ENCODE measurements at regions not wholly inside any gene's neighbourhood (a gene's known extent, or its start where the extent isn't known, plus 50 kb on each side); places are given as distances from the start of the nearest gene placed in this dataset.

DNA sequence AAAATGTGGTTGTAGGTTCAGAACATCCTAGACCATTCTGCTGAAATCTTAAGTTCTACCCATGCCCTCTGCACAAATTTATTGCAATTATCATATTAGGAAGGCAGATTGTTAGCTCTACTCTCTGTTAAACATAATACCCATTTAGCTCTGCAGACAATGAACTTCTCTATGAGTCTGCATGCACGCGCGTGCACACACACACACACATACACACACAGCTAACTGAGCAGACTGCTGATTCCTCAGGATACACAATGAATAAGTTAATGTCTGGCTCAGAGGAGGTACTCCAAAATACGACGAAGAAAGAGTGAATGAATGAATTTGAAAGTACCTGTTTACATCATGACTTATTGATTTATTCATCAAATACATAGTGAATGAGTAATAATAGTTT lies 276.2 kb upstream of the SORCS1 start:
- Mint-ChIP-seq H3K4me1 (no peaks in the 10 kb centered on the region), H3K27me3 (no peaks in the 10 kb centered on the region), H3K4me3 (no peak overlapping the region), H3K36me3 (ENCODE audit: low read depth) (no peaks in the 10 kb centered on the region), H3K9me3 (no peaks in the 10 kb centered on the region), H3K27ac (no peak overlapping the region)
- intact Hi-C loops (cut with micrococcal nuclease) = no loop called here
- no peak for DNase-seq

DNA sequence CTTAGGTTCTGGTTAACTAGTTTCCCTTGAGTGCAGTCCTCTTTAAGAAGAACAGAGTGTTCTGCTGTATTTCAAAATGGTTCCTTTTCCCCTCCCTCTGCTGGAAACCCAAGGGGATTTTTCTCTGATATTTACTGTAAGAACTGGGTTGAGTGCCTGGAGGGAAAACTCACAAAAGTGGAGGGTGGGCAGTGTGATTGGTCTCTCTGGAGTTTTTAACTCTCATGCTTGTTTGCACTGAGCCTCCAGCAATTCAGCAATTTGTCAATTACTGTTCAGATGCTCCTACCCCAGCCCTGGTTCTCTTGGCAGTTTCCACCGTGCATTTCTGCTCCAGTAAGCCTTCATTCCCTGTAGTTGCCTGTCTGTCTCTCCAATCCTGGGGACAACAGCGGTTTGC lies 273.4 kb upstream of the SORCS1 start:
- no peak for DNase-seq
- Mint-ChIP-seq H3K9me3 (no peaks in the 10 kb centered on the region), H3K27ac (no peak overlapping the region), H3K4me1 (no peaks in the 10 kb centered on the region), H3K27me3 (no peaks in the 10 kb centered on the region), H3K36me3 (ENCODE audit: low read depth) (no peaks in the 10 kb centered on the region), H3K4me3 (no peak overlapping the region)
- intact Hi-C loops (cut with micrococcal nuclease) = no loop called here

DNA sequence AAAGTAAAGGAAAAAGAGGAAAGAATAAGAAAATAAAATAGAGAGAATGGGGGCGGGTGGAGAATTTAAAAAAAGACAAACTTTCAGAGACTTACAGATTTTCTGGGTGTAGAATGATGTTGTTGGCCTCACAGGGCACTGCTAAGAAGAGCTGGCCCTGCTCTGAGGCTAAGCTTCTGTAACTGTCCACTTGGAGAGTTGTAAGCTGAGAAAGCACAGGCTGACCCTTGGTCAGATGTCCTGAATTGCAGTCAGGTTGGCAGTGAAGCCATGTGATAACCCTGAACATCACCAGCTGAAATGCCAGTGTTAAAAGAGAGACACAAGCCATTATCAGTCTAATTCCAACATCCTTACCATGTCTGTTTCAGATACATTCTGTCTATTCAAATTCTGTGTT lies 272.1 kb upstream of the SORCS1 start:
- no peak overlapping the region for H3K27ac Mint-ChIP-seq
- no peak for DNase-seq
- no peaks in the 10 kb centered on the region for H3K9me3 Mint-ChIP-seq
- no peaks in the 10 kb centered on the region for H3K36me3 Mint-ChIP-seq (ENCODE audit: low read depth)
- no peak overlapping the region for H3K4me3 Mint-ChIP-seq
- intact Hi-C loops (cut with micrococcal nuclease) = no loop called here
- H3K4me1 Mint-ChIP-seq = no peaks in the 10 kb centered on the region
- no peaks in the 10 kb centered on the region for H3K27me3 Mint-ChIP-seq

DNA sequence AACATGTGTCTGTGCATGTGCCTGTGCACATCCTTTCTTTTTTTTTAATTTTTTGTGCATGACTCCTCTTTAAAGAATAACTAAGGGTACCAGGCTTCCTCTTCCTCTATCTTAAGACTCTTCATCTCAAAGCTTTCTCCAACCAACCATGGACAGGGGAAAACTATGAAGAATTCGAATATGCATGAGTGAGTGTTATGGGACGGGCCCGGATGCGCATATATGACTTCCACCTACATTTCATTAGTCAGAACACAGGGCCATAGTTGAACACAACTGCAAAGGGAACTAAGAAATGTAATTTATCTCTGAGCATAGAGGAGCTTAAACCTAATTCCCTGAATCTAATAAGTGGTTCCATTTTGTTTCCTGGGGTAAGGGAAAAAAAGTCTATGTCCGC lies 270.3 kb upstream of the SORCS1 start:
- Mint-ChIP-seq H3K9me3 (no peaks in the 10 kb centered on the region), H3K4me1 (no peaks in the 10 kb centered on the region), H3K4me3 (no peak overlapping the region), H3K36me3 (ENCODE audit: low read depth) (no peaks in the 10 kb centered on the region), H3K27me3 (no peaks in the 10 kb centered on the region), H3K27ac (no peak overlapping the region)
- DNase-seq = no peak
- intact Hi-C loops (cut with micrococcal nuclease) = no loop called here

DNA sequence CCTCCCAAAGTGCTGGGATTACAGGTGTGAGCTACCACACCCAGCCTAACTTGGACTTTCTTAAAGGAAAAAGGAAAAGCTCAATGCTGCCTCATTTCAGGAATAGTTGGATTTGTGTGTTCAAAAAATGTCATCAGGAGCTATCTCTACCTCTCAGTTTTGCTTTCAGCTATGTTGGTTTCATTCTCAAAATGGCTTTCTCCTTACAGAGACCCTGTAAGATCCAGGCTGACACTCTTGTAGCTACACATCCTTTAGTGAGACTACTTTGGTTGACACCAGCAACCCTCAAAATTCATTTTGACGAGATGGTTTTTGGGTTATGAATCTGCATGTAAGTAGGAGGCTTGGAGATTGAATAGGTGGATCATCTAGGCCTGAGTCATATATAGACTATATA lies 269.7 kb upstream of the SORCS1 start:
- intact Hi-C loops (cut with micrococcal nuclease) = no loop called here

DNA sequence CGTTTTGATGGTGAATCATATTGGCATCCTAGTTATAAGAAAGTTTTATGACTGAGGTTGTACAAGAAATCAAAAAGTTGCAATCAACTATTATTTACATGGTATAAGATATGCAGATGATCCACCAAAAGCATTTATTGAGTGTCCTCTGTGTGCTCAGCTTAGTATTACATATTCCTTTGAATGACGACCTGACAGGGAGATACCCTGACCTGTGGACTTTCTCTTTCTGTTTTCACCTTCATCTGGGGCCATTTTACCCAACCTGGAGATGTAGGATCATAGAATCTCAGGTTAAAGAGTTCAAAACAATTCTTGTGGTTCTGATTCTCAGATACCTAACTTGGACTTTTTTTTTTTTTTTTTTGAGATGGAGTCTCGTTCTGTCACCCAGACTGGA lies 269.1 kb upstream of the SORCS1 start:
- Mint-ChIP-seq H3K36me3 (ENCODE audit: low read depth) (no peaks in the 10 kb centered on the region), H3K9me3 (peaks cover 4% of the 10 kb centered on the region), H3K27ac (no peak overlapping the region), H3K4me3 (no peak overlapping the region), H3K4me1 (no peaks in the 10 kb centered on the region), H3K27me3 (no peaks in the 10 kb centered on the region)
- no peak for DNase-seq
- intact Hi-C loops (cut with micrococcal nuclease) = no loop called here

More for the DNA sequence above, 269.7 kb upstream of the SORCS1 start:
- Mint-ChIP-seq H3K9me3 (no peaks in the 10 kb centered on the region), H3K36me3 (ENCODE audit: low read depth) (no peaks in the 10 kb centered on the region), H3K27ac (no peak overlapping the region), H3K4me3 (no peak overlapping the region), H3K27me3 (no peaks in the 10 kb centered on the region), H3K4me1 (no peaks in the 10 kb centered on the region)
- DNase-seq = no peak

DNA sequence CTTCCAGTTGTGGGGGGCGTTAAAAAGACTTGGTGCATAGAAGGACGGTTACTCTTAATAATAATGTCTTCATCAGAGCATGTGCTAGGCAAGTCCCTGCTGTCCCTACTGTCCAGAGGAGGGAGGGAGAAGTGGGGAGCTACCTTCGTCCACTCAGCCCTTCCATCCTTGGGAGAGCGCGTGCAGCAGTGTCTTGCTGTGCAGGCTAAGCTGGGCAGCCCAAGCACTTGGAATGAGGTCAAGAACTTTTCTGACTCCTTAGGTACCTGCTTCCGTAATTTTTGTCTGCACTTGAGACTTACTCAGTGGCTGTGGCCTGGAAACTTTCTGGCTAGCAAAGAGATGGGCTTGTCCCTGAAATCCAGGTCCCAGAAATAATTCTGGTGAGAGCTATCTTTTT lies 265.9 kb upstream of the SORCS1 start:
- intact Hi-C loops (cut with micrococcal nuclease) = no loop called here
- Mint-ChIP-seq H3K4me3 (no peak overlapping the region), H3K4me1 (no peaks in the 10 kb centered on the region), H3K27me3 (no peaks in the 10 kb centered on the region), H3K27ac (no peak overlapping the region), H3K36me3 (ENCODE audit: low read depth) (no peaks in the 10 kb centered on the region), H3K9me3 (peaks cover 9% of the 10 kb centered on the region)
- no peak for DNase-seq

DNA sequence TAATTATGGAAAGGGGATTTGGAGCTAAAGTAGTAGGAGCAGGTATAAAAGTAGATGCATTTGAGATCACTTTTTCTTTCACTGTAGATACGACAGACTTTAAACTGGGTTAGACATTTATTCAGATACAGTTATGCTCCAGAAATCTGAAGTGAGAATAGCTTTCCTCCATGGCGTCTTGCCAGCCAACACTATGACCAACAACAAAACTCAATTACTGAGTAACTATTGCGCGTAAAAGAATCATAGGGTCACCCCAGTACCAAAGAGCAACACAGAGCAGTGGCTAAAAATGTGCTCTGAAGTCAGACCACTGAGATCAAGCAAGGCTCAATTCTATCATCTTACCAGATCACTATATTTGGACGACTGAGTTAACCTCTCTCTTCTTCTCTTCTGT lies 262.5 kb upstream of the SORCS1 start:
- Mint-ChIP-seq H3K27me3 (no peaks in the 10 kb centered on the region), H3K4me1 (no peaks in the 10 kb centered on the region), H3K27ac (no peak overlapping the region), H3K4me3 (no peak overlapping the region), H3K36me3 (ENCODE audit: low read depth) (no peaks in the 10 kb centered on the region), H3K9me3 (peaks cover 9% of the 10 kb centered on the region)
- intact Hi-C loops (cut with micrococcal nuclease) = no loop called here
- DNase-seq = no peak

DNA sequence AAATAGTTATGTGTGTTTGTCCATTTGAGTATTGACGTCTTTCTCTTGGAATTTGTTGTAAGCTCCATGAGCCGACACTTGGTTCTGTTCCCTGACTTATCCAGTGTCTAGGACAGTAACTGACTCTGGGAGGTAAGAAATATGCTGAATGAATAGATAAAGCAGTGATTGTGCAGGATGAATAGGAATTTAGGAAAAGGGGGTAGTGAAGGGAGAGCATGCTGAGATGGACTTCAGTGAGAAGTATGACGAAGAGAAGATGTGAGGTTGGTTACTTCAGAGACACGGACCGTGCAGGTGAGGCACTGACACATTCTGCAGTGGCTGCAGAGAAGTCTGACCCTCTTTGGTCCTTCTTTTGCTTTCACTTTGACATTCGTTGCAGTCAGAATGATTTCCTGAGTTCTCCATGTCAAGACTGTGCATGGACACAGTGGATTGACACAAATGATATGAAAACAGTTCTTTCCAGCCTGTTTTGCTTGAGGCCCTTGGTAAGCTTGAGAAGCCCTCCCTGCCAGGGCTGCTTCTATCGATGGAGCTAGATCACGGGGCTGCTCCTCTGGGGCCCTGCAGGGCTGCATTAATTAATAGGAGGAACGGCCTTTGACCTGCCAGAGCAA lies 261.5 kb upstream of the SORCS1 start:
- intact Hi-C loops (cut with micrococcal nuclease) = no loop called here
- no peaks in the 10 kb centered on the region for H3K36me3 Mint-ChIP-seq (ENCODE audit: low read depth)
- no peak for DNase-seq
- no peak overlapping the region for H3K4me3 Mint-ChIP-seq
- no peak overlapping the region for H3K27ac Mint-ChIP-seq
- no peaks in the 10 kb centered on the region for H3K27me3 Mint-ChIP-seq
- H3K4me1 Mint-ChIP-seq = no peaks in the 10 kb centered on the region
- peaks cover 9% of the 10 kb centered on the region for H3K9me3 Mint-ChIP-seq

DNA sequence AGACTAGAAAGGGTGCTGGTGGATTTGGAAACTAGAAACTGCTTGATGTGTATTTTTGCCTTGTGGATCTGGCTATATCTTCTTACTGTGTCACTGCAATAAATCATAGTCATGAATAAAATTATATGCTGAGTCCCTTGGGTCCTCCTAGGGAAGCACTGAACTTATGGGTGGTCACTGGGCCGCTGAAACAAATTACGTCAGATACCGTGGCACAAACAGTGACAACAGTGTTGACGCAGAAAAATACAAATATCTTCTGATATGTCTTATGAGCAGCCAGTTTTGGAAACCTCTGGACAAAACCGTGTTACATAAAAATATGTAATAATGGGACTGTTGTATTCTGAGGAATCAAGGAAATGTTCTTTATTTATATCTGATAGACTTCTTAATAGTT lies 260.1 kb upstream of the SORCS1 start:
- H3K4me3 Mint-ChIP-seq = no peak overlapping the region
- peaks cover 9% of the 10 kb centered on the region for H3K9me3 Mint-ChIP-seq
- DNase-seq = no peak
- intact Hi-C loops (cut with micrococcal nuclease) = no loop called here
- H3K27me3 Mint-ChIP-seq = no peaks in the 10 kb centered on the region
- H3K4me1 Mint-ChIP-seq = no peaks in the 10 kb centered on the region
- no peak overlapping the region for H3K27ac Mint-ChIP-seq
- H3K36me3 Mint-ChIP-seq (ENCODE audit: low read depth) = no peaks in the 10 kb centered on the region

DNA sequence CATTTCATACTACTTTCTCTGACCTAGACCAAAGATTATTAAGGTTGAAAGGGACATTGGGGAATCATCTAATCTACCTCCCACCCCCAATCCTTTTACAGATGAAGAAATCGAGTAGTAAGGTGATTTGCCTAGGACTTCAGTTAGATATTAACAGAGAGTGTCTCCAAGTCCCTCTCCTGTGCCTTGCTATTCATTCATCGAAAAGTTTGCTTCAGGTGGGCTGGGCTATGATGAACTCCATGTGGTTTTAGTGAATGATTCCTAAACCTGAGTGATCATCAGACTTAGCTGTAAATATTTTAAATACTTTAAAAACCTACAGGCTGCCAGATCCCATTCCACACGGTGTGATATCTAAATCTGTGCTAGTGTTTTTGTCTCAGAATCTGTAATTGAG lies 259.4 kb upstream of the SORCS1 start:
- H3K4me1 Mint-ChIP-seq = no peaks in the 10 kb centered on the region
- peaks cover 9% of the 10 kb centered on the region for H3K9me3 Mint-ChIP-seq
- H3K4me3 Mint-ChIP-seq = no peak overlapping the region
- no peaks in the 10 kb centered on the region for H3K27me3 Mint-ChIP-seq
- no peak for DNase-seq
- no peaks in the 10 kb centered on the region for H3K36me3 Mint-ChIP-seq (ENCODE audit: low read depth)
- H3K27ac Mint-ChIP-seq = no peak overlapping the region
- intact Hi-C loops (cut with micrococcal nuclease) = no loop called here

DNA sequence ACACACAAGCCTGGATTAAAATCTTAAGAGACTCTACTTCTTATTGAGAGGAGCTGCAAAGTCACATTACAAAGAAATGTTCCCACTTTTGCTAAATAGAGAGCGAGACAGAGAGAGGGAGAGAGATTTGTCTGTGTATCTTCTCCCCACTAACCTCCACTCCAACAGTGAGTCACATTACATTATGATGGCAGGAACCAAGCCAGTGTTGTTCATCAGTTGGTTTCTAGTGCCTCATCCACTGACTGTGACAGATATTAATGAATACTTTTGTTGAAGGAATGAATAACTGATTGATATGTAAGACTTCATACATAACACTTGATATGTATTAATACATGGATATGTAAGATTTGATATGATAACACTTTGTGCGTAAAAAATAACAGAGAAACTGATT lies 258.2 kb upstream of the SORCS1 start:
- no peaks in the 10 kb centered on the region for H3K36me3 Mint-ChIP-seq (ENCODE audit: low read depth)
- intact Hi-C loops (cut with micrococcal nuclease) = no loop called here
- peaks cover 6% of the 10 kb centered on the region for H3K9me3 Mint-ChIP-seq
- no peak for DNase-seq
- no peak overlapping the region for H3K27ac Mint-ChIP-seq
- no peaks in the 10 kb centered on the region for H3K27me3 Mint-ChIP-seq
- H3K4me3 Mint-ChIP-seq = no peak overlapping the region
- H3K4me1 Mint-ChIP-seq = no peaks in the 10 kb centered on the region

DNA sequence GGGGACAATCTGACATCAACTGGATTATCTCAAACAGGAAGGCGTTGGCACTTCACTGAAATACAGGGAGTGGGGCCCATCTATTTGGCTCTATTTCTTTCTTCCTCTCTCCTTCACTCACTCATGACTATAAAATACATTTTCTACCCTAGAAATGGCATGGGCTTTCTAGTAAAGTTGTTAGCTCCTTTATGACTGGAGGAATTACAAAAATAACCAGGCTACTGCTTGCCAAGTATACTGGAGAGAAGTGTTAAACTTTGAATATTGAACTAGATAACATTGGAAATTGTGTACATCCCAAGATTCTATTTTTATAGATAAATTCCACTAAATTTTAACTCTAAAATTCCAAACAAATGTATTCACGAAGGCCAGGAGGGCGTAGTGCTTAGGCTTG lies 255.7 kb upstream of the SORCS1 start:
- intact Hi-C loops (cut with micrococcal nuclease) = no loop called here
- H3K27me3 Mint-ChIP-seq = no peaks in the 10 kb centered on the region
- DNase-seq = no peak
- no peaks in the 10 kb centered on the region for H3K4me1 Mint-ChIP-seq
- no peak overlapping the region for H3K4me3 Mint-ChIP-seq
- no peaks in the 10 kb centered on the region for H3K36me3 Mint-ChIP-seq (ENCODE audit: low read depth)
- no peak overlapping the region for H3K27ac Mint-ChIP-seq
- H3K9me3 Mint-ChIP-seq = no peaks in the 10 kb centered on the region

DNA sequence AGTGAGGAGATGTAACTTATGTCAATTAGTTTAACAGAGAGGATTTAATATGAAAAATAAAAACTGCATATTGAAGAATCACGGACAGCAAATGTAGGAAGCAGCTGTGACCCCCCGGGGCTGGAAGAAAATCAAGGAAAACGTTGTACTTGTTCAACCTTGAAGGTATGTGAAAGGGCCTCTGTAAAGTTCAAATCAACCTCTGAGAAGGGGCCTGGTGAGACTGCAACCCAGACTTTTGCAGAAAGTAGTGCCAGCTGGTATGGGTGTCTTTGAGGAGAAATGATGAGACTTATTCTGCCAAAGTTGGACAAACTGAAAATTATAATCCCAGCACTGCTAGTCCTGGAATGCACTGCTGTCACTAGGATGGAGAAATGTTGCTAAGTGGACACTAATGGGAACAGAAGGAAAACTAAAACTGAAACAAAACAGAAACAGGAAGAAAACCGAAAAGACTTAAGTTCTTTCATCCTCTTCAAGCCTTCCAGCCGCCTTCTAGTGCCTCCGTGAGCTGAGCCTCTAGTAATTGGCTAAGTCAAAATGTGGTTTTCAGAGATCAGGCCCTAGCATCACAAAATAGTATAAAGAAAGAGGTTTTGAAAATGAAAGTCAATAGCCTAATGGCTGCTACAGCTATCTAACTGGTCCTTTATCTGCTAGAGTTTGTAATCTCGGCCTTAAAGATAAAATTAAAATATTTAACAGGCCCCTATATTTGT lies 253.7 kb upstream of the SORCS1 start:
- Mint-ChIP-seq H3K27me3 (no peaks in the 10 kb centered on the region), H3K4me3 (no peak overlapping the region), H3K36me3 (ENCODE audit: low read depth) (no peaks in the 10 kb centered on the region), H3K27ac (no peak overlapping the region), H3K9me3 (no peaks in the 10 kb centered on the region), H3K4me1 (no peaks in the 10 kb centered on the region)
- DNase-seq = no peak
- intact Hi-C loops (cut with micrococcal nuclease) = no loop called here

DNA sequence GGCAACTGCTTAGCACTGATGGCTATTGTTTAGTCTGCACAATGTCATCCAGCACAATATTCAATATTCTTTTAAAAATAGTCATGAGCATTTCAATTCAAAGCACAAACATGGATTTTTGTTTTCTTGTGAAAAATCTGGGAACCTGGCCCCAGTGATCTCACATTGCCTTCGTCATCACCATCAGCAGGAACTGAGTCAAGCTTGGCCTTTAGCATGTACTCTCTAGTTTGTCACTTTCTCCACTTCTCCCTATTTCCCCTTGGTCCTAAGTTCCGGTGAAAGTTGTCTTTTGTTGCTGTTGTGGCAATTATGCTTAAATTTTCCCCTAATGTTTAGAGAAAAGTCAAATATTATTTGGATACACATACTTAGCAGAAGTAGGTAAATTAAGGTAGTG lies 252.9 kb upstream of the SORCS1 start:
- DNase-seq = no peak
- no peaks in the 10 kb centered on the region for H3K9me3 Mint-ChIP-seq
- intact Hi-C loops (cut with micrococcal nuclease) = no loop called here
- H3K36me3 Mint-ChIP-seq (ENCODE audit: low read depth) = no peaks in the 10 kb centered on the region
- no peak overlapping the region for H3K4me3 Mint-ChIP-seq
- H3K27ac Mint-ChIP-seq = no peak overlapping the region
- no peaks in the 10 kb centered on the region for H3K4me1 Mint-ChIP-seq
- H3K27me3 Mint-ChIP-seq = no peaks in the 10 kb centered on the region

Data from activated CD4-positive, alpha-beta T cell treated with anti-CD3 and anti-CD28 coated beads, Interleukin-2, amount 10 ng/mL, durations not matched to agents 24 days and 14 days (primary cell).